GM19238 (cell line): ENCODE measurements at regions not wholly inside any gene's neighbourhood (a gene's known extent, or its start where the extent isn't known, plus 50 kb on each side); places are given as distances from the start of the nearest gene placed in this dataset.

ENCODE experiments used
- DNase-seq: peaks from one replicate; pipeline ENCODE4 v3.0.0; 2011; ENCODE audit warnings: low spot score; ENCODE audit not compliant: insufficient read length

DNA sequence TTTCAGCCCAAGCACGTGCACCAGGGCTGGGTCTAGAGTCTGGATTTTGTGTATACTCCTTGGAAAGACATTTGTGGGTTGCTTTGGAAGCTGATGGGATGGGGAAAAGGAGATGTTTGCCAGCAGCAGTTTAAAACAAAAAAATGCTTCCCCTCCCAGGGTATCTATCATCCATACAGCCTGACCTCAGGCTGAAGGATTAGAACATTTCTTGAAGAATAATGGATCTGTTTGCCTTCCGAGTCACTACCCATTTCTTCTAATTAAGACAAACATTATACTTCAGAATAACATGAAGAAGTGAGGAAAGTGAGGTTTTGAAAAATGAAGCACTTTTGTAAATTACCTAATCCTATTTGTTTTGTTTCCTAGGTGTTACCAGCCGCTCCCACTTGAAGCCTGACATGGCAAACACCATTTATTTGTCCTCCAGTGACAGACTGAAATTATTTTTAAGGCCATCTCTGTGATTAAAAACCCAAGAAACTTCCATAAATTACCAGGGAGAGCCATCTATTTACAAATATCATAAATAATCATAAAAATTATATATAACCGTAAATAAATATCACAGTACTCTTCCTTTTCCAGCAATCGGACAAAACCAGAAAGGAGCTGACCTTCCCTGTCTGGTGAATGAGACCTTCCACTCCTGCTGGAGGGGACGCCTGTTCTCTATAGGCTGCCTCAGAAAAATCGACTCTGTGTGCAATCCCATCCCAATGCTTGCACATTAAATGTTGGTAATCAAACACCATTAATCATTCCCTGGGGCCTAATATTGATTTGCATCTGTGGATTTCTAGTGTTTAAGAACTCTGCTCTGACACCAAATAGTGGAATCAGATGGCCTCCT, 106.8 kb downstream of the C1D start:
- DNase-seq, result no peak

DNA sequence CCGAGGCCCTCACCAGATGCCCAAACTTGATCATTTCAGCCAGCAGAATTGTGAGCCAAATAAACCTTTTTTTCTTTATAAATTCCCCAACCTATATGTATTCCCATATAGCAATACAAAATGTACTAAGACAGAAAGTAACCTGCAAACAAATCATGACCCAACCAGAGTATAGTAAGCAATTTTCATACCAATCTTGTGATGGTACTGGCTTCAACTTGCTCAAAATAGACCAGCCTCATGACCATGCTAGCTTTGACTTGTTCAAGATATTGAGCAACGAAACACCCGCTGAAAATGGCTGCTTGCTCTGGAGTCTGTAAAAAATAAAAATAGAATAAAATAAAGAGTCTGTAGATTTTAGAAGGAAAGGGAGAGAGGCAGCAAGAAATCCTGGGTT, 97.6 kb downstream of the C1D start:
- no peak for DNase-seq

DNA sequence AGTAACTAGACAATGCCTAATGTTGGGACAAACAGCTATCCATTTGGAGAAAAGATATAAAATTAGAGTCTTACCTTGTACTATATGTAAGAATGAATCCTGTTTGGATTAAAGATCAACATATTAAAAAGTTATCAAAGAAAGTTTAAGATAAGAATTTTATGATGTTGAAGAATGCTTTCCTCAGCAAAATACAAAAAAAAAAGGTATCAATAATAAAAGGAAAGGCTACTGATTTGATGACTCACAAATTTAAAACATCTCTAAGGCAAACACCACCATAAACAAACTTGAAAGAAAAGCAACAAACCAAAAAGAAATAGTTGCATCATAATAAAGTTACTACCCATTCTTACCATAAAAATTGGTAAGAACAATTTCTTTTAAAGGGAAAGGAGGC, 92.7 kb downstream of the C1D start:
- no peak for DNase-seq

DNA sequence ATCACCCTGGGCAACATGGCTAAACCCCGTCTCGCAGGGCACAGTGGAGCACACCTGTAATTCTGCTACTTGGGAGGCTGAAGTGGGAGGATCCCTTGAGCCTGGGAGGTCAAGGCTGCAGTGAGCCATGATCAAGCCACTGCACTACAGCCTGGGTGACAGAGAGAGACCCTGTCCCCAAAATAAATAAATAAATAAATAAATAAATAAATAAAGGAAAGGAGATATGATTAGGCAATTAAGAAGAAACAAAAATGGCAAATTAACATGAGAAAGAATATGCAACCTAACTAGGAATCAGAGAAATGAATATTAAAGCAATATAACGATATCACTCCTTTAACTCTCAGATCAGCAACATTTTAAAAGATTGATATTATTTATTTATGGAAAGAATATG, 92.3 kb downstream of the C1D start:
- DNase-seq, result no peak

DNA sequence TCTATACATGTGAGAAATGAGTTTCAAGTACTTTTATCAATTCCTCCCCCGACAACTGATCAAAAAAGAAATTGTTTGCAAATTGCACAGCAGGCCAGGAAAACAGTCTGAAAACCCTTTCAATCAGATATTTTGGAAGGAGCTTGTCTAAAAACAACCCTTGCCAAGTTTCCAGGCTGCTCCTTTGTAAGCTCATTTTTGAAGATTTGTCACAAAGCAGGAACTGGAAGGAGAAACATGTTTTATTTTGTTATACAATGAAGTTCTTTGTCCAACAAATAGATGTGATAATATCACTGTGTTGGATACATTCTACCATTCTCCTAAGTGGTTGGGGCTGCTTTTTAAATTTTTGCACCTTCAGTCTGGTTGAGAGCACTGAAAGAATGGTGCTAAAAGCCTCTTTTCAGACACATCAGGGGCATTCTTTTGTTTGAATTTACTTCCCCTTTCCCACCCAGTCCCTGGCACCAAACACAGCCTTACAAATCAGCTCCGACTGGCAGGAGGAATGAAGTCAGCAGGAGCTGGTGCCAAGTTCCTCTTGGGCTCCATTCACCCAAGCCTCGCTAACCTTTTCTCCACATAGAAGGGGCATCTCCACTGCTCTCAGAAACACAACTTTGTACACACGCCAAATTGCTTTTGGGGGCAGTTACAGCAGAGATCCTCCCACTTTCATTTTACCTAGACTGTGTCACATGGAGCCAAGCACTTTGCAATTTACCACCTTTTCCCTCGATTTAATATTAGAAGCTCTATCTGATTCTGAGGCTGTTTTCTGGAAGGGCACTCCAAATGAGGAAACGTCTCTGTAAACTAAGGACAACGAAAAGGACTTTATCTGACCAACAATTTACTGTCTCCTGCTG, 88.0 kb downstream of the C1D start:
- no peak for DNase-seq

DNA sequence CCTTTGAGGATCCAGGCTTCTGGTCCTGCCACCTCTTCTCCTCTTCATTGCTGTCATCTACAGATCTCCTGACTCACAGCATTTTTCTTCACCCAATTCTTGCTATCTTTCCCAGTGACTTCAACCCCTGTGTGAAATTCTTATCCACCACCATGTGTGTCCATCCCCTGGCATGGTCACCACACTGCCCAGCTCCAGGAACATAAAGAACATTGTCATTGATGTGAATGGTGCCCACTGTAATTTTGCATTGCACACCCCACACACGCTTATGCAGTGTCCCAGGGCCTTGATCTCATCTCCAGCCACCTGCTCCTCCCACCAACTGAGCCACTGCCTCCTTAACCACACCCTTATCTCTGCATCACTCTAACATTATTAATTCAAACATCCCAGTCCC, 85.3 kb downstream of the C1D start:
- no peak for DNase-seq

DNA sequence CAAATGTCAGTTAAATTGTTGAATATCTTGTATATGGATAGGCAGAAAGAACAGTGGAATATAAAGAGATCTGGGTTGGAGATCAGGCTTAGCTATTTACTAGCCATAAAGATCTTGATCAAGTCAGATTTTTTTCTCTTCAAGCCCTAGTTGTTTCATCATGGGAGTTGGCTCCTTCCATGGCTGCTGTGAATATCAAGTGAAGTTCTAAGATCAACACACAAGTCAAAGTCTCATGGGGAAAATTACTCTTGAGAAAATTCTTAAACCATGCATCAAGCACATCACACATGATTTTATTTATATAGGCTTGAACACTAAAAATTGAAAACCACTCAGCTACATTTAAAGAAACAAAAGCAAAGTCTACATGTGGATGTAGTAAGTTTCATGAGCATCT, 79.8 kb downstream of the C1D start:
- DNase-seq, result no peak

DNA sequence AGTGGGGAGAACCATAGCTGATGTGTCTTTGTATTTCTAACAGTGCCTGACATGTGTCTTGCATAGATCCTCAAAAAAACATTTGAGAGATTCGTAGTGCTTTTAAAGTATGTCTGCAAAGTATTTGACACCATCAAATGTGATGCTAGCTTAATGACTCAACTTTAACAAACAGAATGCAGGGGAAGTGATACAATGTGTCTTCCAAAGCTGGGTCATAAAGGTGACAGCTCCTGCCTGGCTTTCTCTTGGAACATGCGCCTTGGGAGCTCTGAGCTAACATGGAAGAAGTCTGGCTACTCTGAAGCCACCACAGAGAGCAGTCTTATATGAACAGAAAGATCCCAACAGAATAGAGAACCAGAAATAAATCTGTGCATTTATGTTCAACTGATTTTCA, 78.2 kb downstream of the C1D start:
- DNase-seq, result no peak

DNA sequence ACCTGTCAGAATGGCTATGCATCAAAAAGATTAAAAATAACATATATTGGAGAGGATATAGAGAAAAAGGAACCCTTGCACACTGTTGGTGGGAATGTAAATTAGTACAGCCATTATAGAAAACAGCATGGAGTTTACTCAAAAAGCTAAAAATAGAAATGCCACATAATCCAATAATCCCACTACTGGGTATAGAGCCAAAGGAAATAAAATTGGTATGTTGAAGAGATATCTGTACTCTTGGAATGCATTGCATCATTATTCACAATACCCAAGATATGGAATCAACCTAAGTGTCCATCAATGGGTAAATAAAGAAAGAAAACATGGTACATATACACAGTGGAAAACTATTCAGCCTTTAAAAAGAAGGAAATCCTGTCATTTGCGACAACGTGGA, 77.2 kb downstream of the C1D start:
- no peak for DNase-seq

DNA sequence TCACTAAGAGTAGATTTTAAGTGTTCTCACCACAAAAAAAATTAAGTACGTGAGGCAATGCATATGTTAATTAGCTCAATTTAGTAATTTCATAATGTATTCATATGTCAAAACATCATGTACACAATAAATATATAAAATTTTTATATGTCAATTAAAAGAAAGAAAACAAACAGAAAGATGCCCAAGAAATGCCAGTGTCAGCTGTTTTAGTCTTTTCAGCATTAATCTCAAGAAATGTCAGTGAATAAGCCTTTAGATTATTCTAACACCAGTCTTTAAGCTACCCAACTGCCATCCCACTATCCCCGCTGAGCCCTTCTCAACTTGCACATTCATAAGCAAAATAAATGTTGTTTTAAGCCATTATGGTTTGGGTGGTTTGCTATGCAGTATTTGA, 76.5 kb downstream of the C1D start:
- no peak for DNase-seq
